ENCODE measurements at regions not wholly inside any gene's neighbourhood (a gene's known extent, or its start where the extent isn't known, plus 50 kb on each side); places are given as distances from the start of the nearest gene placed in this dataset.
"Not testable (repeated sequence)": the region's sequence is repeated elsewhere in the genome, so short reads cannot be mapped to it uniquely, and the experiment has no call there.

DNA sequence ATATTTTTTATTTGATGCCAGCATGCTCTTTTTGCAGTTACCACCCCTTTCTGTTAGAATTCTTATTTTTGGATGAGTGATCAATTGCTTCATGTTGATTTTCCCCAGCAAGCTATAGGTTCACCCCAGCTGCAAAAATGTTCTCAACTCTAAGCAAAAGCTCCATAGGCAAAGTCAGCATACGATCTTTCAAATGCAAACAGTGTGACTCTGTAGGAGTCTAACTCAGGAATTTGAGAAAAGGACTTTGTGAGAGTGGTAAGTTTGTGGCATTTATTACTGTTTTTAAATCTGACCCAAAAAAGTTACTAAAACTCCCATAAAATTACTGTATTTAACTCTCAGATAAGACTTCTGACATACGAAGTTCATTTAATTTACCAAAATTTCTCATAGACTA lies 134.9 kb upstream of the HSF2 start:
- Histone ChIP-seq H3K4me3 (replicated peaks in 1 of 3) (no peak overlapping the region), H3K27me3 (no peaks in the 10 kb centered on the region), H3K27ac (no peak overlapping the region), H3K36me3 (no peaks in the 10 kb centered on the region), H3K9me3 (no peaks in the 10 kb centered on the region), H3K4me1 (no peaks in the 10 kb centered on the region)
- WGBS, 2 donors, result 43 to 50% methylated on average over 2 of the region's 2 CpGs
- DNase-seq, result no peak
- intact Hi-C loops (cut with DNase I), result no loop called here
- TF ChIP-seq, protein P1, sequence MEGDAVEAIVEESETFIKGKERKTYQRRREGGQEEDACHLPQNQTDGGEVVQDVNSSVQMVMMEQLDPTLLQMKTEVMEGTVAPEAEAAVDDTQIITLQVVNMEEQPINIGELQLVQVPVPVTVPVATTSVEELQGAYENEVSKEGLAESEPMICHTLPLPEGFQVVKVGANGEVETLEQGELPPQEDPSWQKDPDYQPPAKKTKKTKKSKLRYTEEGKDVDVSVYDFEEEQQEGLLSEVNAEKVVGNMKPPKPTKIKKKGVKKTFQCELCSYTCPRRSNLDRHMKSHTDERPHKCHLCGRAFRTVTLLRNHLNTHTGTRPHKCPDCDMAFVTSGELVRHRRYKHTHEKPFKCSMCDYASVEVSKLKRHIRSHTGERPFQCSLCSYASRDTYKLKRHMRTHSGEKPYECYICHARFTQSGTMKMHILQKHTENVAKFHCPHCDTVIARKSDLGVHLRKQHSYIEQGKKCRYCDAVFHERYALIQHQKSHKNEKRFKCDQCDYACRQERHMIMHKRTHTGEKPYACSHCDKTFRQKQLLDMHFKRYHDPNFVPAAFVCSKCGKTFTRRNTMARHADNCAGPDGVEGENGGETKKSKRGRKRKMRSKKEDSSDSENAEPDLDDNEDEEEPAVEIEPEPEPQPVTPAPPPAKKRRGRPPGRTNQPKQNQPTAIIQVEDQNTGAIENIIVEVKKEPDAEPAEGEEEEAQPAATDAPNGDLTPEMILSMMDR (IDR thresholded peaks at IDR 0.05), result no peak
- no peak for TF ChIP-seq POLR2A (IDR thresholded peaks at IDR 0.05)

DNA sequence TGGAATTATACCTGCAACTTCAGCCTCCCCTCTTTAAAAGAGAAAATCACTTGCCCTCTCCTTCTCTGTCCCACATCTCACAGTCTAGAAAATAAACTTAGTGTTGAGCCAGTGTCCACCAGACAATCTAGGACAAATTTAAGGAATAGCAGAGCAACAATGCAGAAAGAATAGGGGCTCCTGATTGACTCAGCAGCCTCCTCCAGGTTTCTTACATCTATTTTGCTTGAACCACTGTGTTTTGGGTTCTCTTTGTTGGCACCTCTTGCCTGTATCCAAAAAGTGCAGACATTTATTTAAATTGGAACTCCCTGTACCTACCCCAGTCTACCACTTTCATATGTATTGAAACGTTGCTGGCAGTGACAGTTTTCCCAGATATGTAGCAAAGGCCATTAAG lies 133.7 kb upstream of the HSF2 start:
- H3K27me3 ChIP-seq, result no peaks in the 10 kb centered on the region
- no peak overlapping the region for H3K4me3 ChIP-seq (replicated peaks in 1 of 3)
- no peaks in the 10 kb centered on the region for H3K36me3 ChIP-seq
- H3K9me3 ChIP-seq, result no peaks in the 10 kb centered on the region
- H3K4me1 ChIP-seq, result no peaks in the 10 kb centered on the region
- H3K27ac ChIP-seq, result no peak overlapping the region
- intact Hi-C loops (cut with DNase I), result no loop called here
- DNase-seq, result no peak
- TF ChIP-seq, protein P1 (IDR thresholded peaks at IDR 0.05), result no peak
- no peak for TF ChIP-seq POLR2A (IDR thresholded peaks at IDR 0.05)
- WGBS, 2 donors, result 68 to 75% methylated on average over 1 of the region's 1 CpG

DNA sequence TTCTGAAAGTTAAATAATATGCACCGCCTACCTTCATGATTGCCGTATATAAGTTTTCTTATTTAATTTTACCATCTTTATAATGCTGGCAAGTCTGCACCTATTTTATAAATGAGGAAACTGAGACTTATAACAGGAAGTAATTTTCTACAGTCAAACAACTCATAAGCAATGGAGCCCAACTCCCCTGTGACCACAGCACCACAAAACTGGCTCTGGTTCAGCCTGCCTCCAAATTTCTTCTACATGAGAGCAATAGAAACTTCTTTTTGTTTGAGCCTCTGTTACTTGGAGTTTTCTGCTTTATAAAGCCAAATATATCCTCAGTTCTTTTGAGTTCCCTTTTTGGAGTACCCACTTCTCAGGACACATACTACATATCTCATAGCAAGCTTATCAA lies 131.1 kb upstream of the HSF2 start:
- intact Hi-C loops (cut with DNase I), result no loop called here
- no peak for DNase-seq
- Histone ChIP-seq H3K27ac (no peak overlapping the region), H3K9me3 (no peaks in the 10 kb centered on the region), H3K4me1 (no peaks in the 10 kb centered on the region), H3K4me3 (replicated peaks in 1 of 3) (no peak overlapping the region), H3K27me3 (no peaks in the 10 kb centered on the region), H3K36me3 (no peaks in the 10 kb centered on the region)
- 96 to 97% methylated on average over 2 of the region's 2 CpGs for WGBS, 2 donors
- TF ChIP-seq, protein P1 (IDR thresholded peaks at IDR 0.05), result no peak
- no peak for TF ChIP-seq POLR2A (IDR thresholded peaks at IDR 0.05)

DNA sequence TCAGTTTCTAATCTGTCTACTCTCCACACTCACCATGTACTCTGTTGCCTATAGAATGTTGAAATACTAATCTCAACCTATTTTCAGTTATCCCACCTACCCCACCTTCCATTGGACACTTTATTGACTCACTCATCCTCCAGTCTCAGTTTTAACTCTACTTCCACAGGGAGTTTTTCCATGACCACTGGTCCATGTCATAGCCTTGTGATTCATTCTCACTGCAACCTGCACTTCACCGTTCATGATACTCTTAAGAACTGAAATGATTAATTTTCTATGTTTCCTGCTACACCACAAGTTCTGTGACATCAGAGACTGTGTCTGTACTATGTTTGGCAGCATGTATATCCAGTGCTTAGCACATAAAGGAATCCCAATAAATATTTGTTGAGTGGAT lies 122.8 kb upstream of the HSF2 start:
- H3K4me3 ChIP-seq (replicated peaks in 1 of 3), result no peak overlapping the region
- WGBS, 2 donors, result 46 to 50% methylated on average over 1 of the region's 1 CpG
- no peaks in the 10 kb centered on the region for H3K36me3 ChIP-seq
- H3K27me3 ChIP-seq, result no peaks in the 10 kb centered on the region
- H3K4me1 ChIP-seq, result no peaks in the 10 kb centered on the region
- no peaks in the 10 kb centered on the region for H3K9me3 ChIP-seq
- no peak for DNase-seq
- TF ChIP-seq, protein P1 (IDR thresholded peaks at IDR 0.05), result no peak
- no peak for TF ChIP-seq POLR2A (IDR thresholded peaks at IDR 0.05)
- intact Hi-C loops (cut with DNase I), result no loop called here
- H3K27ac ChIP-seq, result no peak overlapping the region

DNA sequence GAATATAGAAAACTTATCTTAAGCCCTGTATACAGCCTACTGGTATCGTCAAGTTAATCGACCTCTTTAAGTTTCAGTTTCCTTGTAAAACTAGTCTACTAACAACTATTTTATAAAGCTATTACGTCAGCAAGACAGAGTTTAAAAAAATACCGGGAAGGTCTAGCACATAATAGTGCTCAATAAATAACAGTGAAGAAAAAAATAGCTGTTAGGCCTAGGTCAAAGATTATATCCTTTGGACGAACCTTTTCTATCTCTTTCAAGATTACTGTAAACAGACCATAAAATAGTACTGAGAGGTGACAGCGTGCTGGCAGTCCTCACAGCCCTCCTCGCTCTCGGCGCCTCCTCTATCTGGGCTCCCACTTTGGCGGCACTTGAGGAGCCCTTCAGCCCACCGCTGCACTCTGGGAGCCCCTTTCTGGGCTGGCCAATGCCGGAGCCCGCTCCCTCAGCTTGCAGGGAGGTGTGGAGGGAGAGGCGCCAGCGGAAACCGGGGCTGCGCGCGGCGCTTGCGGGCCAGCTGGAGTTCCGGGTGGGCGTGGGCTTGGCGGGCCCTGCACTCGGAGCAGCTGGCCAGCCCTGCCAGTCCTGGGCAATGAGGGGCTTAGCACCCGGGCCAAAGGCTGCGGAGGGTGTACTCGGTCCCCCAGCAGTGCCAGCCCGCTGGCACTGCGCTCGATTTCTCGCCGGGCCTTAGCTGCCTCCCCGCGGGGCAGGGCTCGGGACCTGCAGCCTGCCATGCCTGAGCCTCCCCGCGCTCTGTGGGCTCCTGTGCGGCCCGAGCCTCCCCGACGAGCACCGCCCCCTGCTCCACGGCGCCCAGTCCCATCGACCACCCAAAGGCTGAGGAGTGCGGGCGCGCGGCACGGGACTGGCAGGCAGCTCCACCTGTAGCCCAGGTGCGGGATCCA lies 119.1 kb upstream of the HSF2 start:
- H3K4me3 ChIP-seq (replicated peaks in 1 of 3); H3K4me1 ChIP-seq; H3K27ac ChIP-seq; DNase-seq; H3K36me3 ChIP-seq; H3K9me3 ChIP-seq; intact Hi-C loops (cut with DNase I); H3K27me3 ChIP-seq: not testable (repeated sequence)
- 93 to 97% methylated on average over 29 to 39 of the region's 52 CpGs for WGBS, 2 donors

All from thyroid gland (tissue), 4 donors.